ENCODE measurements at regions not wholly inside any gene's neighbourhood (a gene's known extent, or its start where the extent isn't known, plus 50 kb on each side); places are given as distances from the start of the nearest gene placed in this dataset.

- H3K27ac ChIP-seq = no peak overlapping the region
- TF ChIP-seq CTCF (IDR thresholded peaks at IDR 0.05) (no peak), ZFX (IDR thresholded peaks at IDR 0.05; ENCODE audit: borderline replicate concordance) (no peak)
Observed at GRCh38 chr4:156330436-156331031, 376.9 kb upstream of the CTSO start.

- no peak overlapping the region for H3K27ac ChIP-seq
- no peak for TF ChIP-seq ZFX (IDR thresholded peaks at IDR 0.05; ENCODE audit: borderline replicate concordance)
- no peak for TF ChIP-seq CTCF (IDR thresholded peaks at IDR 0.05)
Observed at GRCh38 chr4:156329779-156330178, 376.1 kb upstream of the CTSO start.

- no peak for TF ChIP-seq ZFX (IDR thresholded peaks at IDR 0.05; ENCODE audit: borderline replicate concordance)
- H3K27ac ChIP-seq = no peak overlapping the region
Observed at GRCh38 chr4:156328882-156329281, 375.2 kb upstream of the CTSO start.

GRCh38 chr4:156326246-156326645 is 372.6 kb upstream of the CTSO start:
- H3K27ac ChIP-seq = no peak overlapping the region
- TF ChIP-seq CTCF (IDR thresholded peaks at IDR 0.05) (no peak), ZFX (IDR thresholded peaks at IDR 0.05; ENCODE audit: borderline replicate concordance) (no peak)

GRCh38 chr4:156322592-156322991 is 368.9 kb upstream of the CTSO start:
- TF ChIP-seq CTCF (IDR thresholded peaks at IDR 0.05) (no peak), ZFX (IDR thresholded peaks at IDR 0.05; ENCODE audit: borderline replicate concordance) (no peak)
- no peak overlapping the region for H3K27ac ChIP-seq

GRCh38 chr4:156321203-156321602 is 367.5 kb upstream of the CTSO start:
- H3K27ac ChIP-seq = no peak overlapping the region
- TF ChIP-seq ZFX (IDR thresholded peaks at IDR 0.05; ENCODE audit: borderline replicate concordance) (no peak), CTCF (IDR thresholded peaks at IDR 0.05) (no peak)

GRCh38 chr4:156313497-156313896 is 359.8 kb upstream of the CTSO start:
- H3K27ac ChIP-seq = no peak overlapping the region
- TF ChIP-seq ZFX (IDR thresholded peaks at IDR 0.05; ENCODE audit: borderline replicate concordance) = no peak
- TF ChIP-seq CTCF (IDR thresholded peaks at IDR 0.05) = no peak

GRCh38 chr4:156312261-156312847 is 358.7 kb upstream of the CTSO start:
- TF ChIP-seq CTCF (IDR thresholded peaks at IDR 0.05) (no peak), ZFX (IDR thresholded peaks at IDR 0.05; ENCODE audit: borderline replicate concordance) (no peak)
- H3K27ac ChIP-seq = no peak overlapping the region

All from 22Rv1 (cell line).